ENCODE measurements at regions not wholly inside any gene's neighbourhood (a gene's known extent, or its start where the extent isn't known, plus 50 kb on each side); places are given as distances from the start of the nearest gene placed in this dataset.

GRCh38 chr5:162272417-162272816, 204.8 kb downstream of the GABRG2 start:
- TF ChIP-seq CTCF (conservative IDR thresholded peaks at IDR 0.05; ENCODE audit: low read depth in 2 of 2) (no peak), EZH2 (IDR thresholded peaks at IDR 0.05; ENCODE audit: low read depth, unreplicated experiment) (no peak), REST (IDR thresholded peaks at IDR 0.05; ENCODE audit: unreplicated experiment) (no peak)

Data from GM23338 (cell line).